GM12801 (cell line): ENCODE measurements at regions not wholly inside any gene's neighbourhood (a gene's known extent, or its start where the extent isn't known, plus 50 kb on each side); places are given as distances from the start of the nearest gene placed in this dataset.

Experiments
- CTCF ChIP-seq: IDR thresholded peaks from one replicate; pipeline ENCODE4 v1.5.1; 2011; ENCODE audit warnings: control low read depth; ENCODE audit not compliant: insufficient read length; ENCODE audit errors: extremely low read depth

GRCh38 chr13:105627270-105627669 is 908.2 kb downstream of the EFNB2 start:
- TF ChIP-seq CTCF: no peak

- no peak for TF ChIP-seq CTCF
These were observed 909.8 kb downstream of the EFNB2 start for GRCh38 chr13:105625691-105626090.

GRCh38 chr13:105616333-105617075 is 919.0 kb downstream of the EFNB2 start:
- no peak for TF ChIP-seq CTCF

GRCh38 chr13:105612541-105612940 is 922.9 kb downstream of the EFNB2 start:
- no peak for TF ChIP-seq CTCF

GRCh38 chr13:105611424-105611823 is 924.0 kb downstream of the EFNB2 start:
- TF ChIP-seq CTCF: no peak

GRCh38 chr13:105608104-105608503 is 927.4 kb downstream of the EFNB2 start:
- TF ChIP-seq CTCF: no peak

GRCh38 chr13:105607426-105607825 is 928.0 kb downstream of the EFNB2 start:
- TF ChIP-seq CTCF: no peak
